GM21786 (cell line): ENCODE measurements at regions not wholly inside any gene's neighbourhood (a gene's known extent, or its start where the extent isn't known, plus 50 kb on each side); places are given as distances from the start of the nearest gene placed in this dataset.
"Not testable (repeated sequence)": the region's sequence is repeated elsewhere in the genome, so short reads cannot be mapped to it uniquely, and the experiment has no call there.

Experiments
- ATAC-seq: cut with Tn5 transposase; IDR thresholded peaks from one replicate; pipeline ENCODE4 v1.9.1; 2021; ENCODE audit not compliant: unreplicated experiment

GRCh38 chr7:68700414-68700813, 897.9 kb upstream of the AUTS2 start:
- no peak for ATAC-seq

GRCh38 chr7:68706291-68706690, 892.0 kb upstream of the AUTS2 start:
- ATAC-seq, result no peak

GRCh38 chr7:68707159-68707558, 891.1 kb upstream of the AUTS2 start:
- no peak for ATAC-seq

GRCh38 chr7:68707958-68708357, 890.3 kb upstream of the AUTS2 start:
- no peak for ATAC-seq

- no peak for ATAC-seq
These were observed 885.2 kb upstream of the AUTS2 start for GRCh38 chr7:68712956-68713495.

GRCh38 chr7:68714135-68714534, 884.1 kb upstream of the AUTS2 start:
- not testable (repeated sequence) for ATAC-seq

- no peak for ATAC-seq
These were observed 882.4 kb upstream of the AUTS2 start for GRCh38 chr7:68715907-68716306.

- no peak for ATAC-seq
These were observed 881.1 kb upstream of the AUTS2 start for GRCh38 chr7:68717176-68717575.

- ATAC-seq, result no peak
These were observed 880.2 kb upstream of the AUTS2 start for GRCh38 chr7:68718097-68718551.

- ATAC-seq, result no peak
These were observed 877.6 kb upstream of the AUTS2 start for GRCh38 chr7:68720697-68721096.

- no peak for ATAC-seq
These were observed 876.2 kb upstream of the AUTS2 start for GRCh38 chr7:68722044-68722443.

- no peak for ATAC-seq
These were observed 873.3 kb upstream of the AUTS2 start for GRCh38 chr7:68724965-68725364.

GRCh38 chr7:68725843-68726785, 872.2 kb upstream of the AUTS2 start:
- ATAC-seq, result no peak

- not testable (repeated sequence) for ATAC-seq
These were observed 869.6 kb upstream of the AUTS2 start for GRCh38 chr7:68728720-68729119.

- ATAC-seq, result no peak
These were observed 868.9 kb upstream of the AUTS2 start for GRCh38 chr7:68729371-68729770.

GRCh38 chr7:68730194-68730593, 868.1 kb upstream of the AUTS2 start:
- no peak for ATAC-seq

GRCh38 chr7:68730964-68731363, 867.3 kb upstream of the AUTS2 start:
- ATAC-seq, result no peak

GRCh38 chr7:68733219-68734153, 864.8 kb upstream of the AUTS2 start:
- ATAC-seq, result no peak

- ATAC-seq, result no peak
These were observed 863.8 kb upstream of the AUTS2 start for GRCh38 chr7:68734431-68734830.

GRCh38 chr7:68739306-68739705, 859.0 kb upstream of the AUTS2 start:
- ATAC-seq, result no peak

- ATAC-seq, result no peak
These were observed 854.2 kb upstream of the AUTS2 start for GRCh38 chr7:68744036-68744435.
